Esophagus muscularis mucosa (tissue), 2 donors: ENCODE measurements at regions not wholly inside any gene's neighbourhood (a gene's known extent, or its start where the extent isn't known, plus 50 kb on each side); places are given as distances from the start of the nearest gene placed in this dataset.
"Not testable (repeated sequence)": the region's sequence is repeated elsewhere in the genome, so short reads cannot be mapped to it uniquely, and the experiment has no call there.

Experiments used
- POLR2A ChIP-seq: fragments of 450-650 bp; IDR thresholded peaks from one replicate; pipeline ENCODE4 v1.6.1; 2017; ENCODE audit warnings: antibody characterized with exemption, moderate library complexity, mild to moderate bottlenecking, low read depth
- POLR2AphosphoS5 ChIP-seq, 2 donors: sonication (generic); formaldehyde crosslinking; IDR thresholded peaks; one replicate each; pipeline ENCODE4 v1.6.1; 2017; ENCODE audit warnings: antibody characterized with exemption in 2 of 2

GRCh38 chr1:233505889-233506288 lies 108.0 kb upstream of the KCNK1 start:
- TF ChIP-seq POLR2A; POLR2AphosphoS5 (IDR thresholded peaks at IDR 0.05): not testable (repeated sequence)
